GM19025 (cell line): ENCODE measurements at regions not wholly inside any gene's neighbourhood (a gene's known extent, or its start where the extent isn't known, plus 50 kb on each side); places are given as distances from the start of the nearest gene placed in this dataset.

Experiments used
- ATAC-seq: cut with Tn5 transposase; IDR thresholded peaks from one replicate; pipeline ENCODE4 v1.9.1; 2021; ENCODE audit warnings: mild to moderate bottlenecking, low read depth, moderate library complexity; ENCODE audit not compliant: unreplicated experiment

DNA sequence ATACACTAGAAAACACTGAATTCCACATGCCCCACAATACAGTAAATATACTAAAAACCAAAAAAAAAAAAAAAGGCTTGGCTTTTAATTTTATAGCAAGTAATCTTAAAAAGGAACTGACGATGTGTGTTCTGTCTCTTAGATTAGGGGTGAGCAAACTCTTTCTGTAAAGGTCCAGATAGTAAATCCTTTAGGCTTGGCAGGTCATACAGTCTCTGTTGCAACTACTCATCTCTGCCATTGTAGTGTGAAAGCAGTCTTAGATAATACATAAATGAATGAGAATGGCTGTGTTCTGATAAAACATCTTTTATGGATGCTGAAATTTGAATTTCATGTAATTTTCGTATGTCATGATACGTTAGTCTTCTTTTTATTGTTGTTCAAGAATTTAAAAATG lies 150.2 kb downstream of the SLC30A10 start:
- no peak for ATAC-seq

DNA sequence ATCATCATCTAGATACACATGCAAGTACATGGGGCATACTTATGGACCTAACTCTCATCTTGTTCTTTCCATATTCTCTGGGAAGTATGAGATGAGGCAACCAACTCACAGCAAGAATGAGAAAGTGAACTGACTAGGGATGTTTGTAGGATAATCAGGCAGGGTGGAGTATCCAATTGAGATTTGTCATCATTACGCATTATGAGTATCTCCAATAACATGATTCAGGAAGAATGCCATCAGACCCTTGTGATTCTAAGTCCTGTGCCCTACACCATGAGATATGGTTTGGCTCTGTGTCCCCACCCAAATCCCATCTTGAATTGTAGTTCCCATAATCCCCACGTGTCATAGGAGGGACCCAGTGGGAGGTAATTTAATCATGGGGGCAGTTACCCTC lies 154.0 kb downstream of the SLC30A10 start:
- no peak for ATAC-seq

DNA sequence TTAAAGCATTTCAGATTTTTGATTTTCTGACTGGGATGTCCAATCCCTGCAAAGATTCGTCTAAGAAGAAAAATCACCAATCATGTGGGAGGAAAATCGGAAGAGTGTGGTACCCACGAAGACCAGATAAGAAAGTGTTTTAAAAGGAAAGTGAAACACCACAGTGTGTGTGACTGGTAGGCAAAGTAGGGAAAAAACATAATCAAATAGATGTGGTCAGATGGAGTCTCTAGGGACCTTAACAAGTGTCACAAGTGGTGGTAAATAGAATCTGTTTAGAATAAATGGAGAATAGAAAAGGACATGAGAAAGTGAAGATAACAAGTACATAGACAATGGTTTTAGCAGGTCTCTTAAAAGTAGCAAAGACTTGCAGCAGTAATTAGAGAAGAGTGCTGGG lies 154.6 kb downstream of the SLC30A10 start:
- peak; percentile 95 for ATAC-seq

DNA sequence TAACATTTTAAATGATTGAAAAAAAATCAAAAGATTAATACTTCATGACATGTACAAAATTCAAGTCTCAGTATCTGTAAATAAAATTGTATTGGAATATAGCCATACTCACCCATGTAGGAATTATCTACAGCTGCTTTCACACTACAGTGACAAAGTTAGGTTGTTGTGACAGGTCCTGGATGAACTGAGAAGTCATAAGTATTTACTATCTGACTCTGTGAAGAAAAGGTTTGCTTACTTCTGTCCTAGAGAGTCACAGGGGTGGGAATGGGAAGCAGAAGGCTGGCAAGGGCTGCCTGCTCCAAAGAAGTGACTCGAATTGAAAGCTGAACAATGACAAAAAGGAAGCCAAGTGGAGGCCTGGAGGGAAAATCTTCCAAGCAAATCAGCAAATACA lies 155.2 kb downstream of the SLC30A10 start:
- ATAC-seq = no peak

DNA sequence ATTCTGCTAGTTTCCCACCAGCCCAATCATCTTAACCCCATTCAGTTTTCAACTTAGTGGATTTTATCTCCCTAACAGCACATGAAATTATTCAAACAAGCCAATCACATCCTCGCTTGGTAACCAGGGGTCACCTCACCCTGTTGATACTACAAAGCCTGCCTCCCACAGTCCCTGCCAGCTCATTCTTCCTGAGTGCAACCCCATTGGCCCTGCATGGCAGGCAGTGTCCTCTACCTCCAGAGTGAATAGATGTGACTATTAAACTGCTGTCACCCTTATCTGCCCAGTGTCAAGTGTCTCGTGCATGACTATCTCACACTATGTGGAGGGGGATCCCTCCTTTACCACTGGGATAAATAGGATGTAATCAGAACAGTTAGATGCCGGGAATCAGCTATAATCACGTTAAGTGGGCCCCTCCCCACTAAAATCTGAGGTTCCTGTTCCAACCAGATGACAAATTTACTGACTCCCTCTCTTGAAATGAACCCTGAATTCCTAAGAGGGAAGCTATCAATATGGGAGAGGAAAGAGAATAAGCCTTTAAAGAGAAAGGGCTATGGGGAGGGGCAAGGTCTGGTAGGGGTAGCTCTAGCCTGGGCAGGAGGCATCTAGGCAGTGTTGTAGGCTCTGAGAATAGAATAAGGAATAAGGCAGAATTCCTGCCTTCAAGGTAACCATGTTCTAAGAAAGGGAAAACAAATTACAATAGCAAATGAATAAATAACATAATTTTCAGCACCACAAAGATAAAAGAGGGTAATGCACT lies 155.9 kb downstream of the SLC30A10 start:
- no peak for ATAC-seq

DNA sequence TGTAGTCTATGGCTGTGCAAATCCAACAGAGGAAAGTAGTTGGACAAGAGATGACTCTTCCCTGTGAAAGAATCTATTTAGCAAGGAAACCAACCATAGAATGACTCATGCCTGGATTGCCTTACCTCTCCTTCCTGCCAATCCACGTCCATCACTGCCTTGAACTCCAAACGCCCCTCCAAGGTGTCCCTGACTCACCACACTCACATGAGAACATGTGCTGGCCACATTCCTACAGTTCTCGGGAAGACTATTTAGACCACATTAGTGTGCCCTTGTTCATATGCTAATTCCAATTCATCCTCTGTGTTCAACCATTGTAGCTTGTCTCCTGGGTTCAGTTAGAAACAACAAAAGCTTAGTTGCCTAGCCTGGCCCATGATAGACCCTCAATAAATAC lies 157.3 kb downstream of the SLC30A10 start:
- ATAC-seq = no peak

DNA sequence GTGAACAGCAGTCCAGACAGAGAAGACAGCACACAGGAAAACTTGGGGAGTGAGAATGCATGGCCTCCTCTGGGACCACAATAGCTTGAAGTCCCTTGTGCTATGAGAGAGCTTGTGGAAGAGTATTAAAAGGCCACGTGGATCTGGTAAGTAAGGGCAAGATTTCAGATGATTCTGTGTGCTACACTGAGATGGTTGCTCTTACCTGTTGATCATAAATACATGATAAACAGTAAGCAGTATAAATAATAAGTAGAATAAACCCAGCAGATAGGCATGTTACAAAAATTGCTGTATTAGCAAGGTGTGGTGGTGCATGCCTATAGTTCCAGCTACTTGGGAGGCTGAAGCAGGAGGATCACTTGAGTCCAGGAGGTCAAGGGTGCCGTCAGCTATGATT lies 150.4 kb upstream of the ZC3H11B start:
- ATAC-seq = no peak

DNA sequence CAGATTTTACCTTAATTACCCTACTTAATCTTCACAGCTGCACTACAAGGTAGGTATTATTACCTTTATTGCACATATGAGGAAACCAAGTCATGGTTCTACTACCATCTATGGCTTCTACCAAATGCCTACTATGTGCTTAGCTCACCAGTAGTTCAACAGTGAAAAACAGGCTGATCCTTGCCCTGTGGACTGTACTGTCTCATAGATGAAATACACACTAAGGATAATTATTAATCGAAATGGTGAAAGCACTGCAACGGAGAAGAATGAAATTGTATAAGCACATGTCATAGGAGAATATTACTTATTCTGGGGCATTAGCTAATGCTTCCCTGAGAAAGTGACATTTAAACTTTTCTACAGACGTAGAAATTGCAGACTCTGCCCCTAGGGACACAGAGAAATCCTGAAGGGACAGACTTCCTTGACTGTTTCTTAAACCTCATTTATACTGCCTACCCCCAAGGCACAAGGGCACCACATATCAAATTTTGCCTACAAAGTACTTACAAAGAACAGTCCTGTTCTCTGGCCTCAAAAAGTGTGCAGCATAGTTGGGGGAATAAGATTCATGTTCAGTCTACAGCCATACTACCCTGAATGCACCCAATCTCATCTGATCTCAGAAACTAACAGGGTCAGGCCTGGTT lies 148.4 kb upstream of the ZC3H11B start:
- ATAC-seq = no peak

DNA sequence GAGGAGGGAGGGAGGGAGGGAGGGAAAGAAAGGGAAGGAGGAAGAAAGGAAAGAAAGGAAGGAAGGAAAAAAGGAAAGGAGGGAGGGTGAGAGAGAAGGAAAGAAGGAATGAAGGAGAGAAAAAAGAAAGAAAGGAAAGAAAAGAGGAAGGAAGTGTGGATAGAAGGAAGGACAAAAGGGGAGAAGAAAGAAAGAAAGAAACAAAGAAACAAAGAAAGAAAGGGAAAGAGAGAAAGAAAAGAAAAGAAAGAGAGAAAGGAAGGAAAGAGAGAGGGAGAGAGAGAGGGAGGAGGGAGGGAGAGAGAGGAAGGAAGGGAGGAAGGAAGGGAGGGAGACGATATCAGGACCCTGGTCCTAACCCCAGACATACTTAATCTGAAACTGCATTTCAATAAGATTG lies 146.2 kb upstream of the ZC3H11B start:
- no peak for ATAC-seq

DNA sequence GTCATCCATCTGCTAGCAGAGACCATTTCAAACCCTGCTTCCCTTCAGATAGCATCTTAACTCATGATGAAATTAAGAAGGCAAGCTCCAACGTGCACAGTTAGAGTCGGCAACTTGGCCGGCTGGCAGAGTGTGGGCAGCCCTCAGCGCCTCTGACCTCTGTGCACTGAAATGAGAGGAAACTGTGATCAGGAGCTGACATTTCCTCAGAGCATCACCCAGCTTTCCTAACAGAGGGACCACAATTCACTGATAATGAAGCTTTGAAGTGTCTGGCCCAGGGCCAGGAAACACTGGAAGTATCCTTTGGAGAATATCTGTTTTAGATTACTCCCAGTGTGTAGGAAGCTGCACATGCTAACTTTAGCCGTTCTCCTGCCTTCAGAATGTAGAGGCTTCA lies 145.0 kb upstream of the ZC3H11B start:
- ATAC-seq = no peak

DNA sequence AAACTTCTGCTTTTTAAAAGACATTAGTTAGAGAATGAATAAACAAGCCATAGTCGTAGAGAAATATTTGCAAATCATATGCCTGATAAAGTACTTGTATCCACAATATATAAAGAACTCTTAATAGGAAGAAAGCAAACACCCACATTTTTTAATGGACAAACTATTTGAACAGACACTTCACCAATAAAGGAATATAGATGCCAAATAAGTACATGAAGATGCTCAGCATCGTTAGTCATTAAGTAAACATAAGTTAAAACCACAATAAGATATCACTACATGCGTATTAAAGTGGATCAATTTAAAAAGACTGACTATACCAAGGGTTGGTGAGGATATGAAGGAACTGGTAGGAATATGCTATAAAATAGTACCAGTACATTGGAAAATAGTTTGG lies 142.3 kb upstream of the ZC3H11B start:
- no peak for ATAC-seq

DNA sequence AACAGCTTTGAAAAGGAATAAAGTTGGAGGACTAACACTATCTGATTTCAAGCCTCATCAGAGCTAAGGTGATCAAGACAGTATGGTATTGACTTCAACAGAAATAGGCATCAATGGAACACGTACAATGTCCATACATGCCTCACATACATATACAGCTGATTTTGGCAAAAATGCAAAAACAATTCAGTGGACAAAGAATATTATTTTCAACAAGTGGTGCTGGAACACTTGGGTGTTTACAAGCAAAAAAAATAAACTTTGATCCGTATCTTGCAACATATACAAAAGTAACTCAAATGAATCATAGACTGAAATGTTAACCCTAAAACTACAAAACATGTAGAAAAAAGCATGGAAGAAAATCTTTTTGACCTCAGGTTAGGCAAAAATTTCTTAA lies 141.9 kb upstream of the ZC3H11B start:
- ATAC-seq = no peak

DNA sequence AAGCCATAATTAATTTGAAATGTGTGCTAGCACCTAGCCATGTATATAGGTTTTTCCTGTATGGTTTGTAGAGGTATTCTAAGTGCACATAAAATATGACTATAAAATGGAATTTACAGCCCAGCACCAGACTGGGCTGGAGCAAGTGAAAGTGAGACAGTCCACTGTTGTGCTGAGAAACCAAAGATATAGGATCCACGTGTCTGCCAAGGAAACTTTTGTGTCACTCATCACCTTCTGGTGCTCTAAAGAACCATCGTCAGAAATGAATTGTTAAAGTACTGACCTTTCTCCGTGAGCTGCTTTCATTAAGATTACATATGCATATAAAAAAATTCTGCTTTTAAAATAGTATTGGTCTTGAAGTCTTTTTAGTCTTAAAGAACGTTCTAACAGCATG lies 141.0 kb upstream of the ZC3H11B start:
- ATAC-seq = no peak

DNA sequence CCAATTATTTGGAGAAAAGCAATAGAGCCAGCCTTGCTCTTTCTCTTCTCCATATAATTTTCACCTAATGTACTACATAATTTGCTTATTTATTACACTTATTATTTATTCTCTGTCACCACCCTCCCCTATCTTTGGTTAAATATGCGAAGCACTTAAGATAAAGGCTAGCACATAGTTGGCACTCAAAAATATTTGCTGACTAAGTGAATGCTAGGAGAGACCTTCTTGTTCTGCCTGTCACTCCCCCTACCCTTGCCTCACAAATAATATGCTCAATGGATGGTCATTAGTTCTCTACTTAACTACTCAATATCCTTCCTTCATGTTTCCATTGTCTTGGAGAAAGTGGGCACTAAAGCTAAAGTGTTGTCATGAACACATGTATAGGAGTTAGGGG lies 139.7 kb upstream of the ZC3H11B start:
- no peak for ATAC-seq

DNA sequence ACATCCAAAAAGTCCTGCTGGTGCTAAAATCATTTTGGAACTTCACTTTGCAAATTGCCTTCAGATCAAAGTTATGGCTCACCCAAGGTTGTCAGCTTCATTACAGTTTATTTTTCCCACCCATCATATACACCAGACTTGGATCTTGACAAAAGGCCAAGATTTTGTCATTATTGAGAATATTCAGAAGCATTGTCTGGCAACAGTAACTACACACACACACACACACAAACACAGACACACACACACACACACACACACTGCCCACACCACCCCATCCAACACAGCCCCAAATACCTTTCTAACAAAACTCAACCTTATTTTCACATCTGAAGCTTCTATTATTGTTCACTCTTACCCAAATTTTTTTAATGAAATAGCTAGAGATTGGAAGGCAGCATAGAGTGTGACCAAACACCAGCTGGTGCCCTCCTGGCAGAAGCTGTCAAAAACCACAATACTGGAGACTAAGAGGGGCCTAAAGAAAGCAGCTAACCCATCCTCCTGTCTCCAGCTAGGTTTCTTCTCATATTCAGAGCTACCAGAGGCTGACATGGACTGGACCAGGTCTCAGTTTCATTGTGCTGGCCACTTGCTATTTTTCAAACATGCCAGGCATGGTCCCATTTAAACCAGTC lies 139.1 kb upstream of the ZC3H11B start:
- ATAC-seq = no peak

DNA sequence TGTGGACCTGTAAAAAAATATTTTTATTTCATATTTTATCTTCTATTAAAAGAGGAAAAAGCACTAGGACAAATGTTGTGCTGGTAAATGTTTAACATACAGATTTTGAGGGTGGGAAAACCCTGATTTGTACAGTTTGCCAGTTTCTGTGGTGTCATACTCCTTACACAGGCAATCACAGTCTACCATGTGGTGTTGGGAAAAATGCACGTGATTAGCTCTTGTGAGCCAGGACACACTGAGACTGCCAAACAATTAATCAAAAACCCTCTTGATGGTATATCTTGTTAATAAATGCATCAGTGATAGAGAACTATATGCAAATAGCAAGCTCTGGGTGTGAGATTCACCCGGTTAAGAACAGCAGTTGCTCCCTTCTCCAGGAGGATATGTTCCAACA lies 136.5 kb upstream of the ZC3H11B start:
- no peak for ATAC-seq

DNA sequence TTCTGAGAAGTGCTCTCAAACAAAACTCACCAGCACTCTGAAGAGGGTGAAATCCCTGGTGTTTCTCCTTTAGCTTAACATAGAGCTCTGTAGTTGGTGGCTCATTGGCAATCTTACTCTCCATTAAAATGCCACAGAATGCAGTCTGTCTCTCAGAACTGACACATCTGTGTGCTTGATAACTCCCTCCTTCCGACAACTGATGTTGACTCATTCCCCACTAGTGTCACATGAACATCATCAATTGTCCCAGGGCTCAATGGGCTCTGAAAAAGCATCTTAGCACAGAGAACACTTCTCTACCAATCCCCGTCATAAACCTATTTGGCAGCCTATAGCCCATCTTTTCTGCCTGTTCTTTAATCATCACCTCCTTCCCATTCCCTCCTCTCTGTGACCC lies 133.2 kb upstream of the ZC3H11B start:
- ATAC-seq = no peak

DNA sequence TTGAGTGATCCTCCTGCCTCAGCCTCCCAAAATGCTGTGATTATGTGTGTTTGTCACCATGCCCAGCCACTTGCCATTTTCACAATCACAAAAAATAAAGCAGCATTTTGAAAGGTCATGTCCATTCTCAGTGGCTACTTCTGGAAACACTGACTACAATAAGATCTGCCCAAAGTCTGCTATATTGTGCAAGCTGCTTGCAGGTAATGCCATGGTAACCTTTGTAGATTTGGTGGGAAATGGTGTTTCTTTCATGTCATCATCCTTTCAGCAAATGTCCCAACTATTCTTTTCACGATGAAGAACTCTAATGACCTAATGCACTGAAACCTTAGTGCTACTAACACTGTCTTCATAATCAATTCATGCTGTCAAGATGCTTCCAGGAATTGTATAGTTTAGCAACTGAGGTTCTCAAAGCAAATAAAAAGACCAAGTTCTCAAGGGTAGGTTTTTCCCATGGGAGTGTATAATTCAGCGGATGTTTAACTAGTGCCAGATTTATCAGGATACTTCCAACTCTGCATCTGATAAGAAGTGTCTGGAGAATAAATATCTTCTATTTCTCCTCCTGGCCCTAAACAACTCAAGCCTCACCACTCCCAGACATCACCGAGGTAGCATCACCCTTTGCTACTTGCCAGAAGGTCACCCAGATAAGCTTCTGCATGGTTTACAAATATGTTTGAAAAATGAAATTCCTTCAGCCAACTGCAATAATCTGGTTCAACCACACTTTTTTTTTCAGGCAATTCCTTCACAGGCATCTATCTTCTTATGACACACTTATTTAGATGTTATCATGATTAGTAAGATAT lies 132.0 kb upstream of the ZC3H11B start:
- no peak for ATAC-seq

DNA sequence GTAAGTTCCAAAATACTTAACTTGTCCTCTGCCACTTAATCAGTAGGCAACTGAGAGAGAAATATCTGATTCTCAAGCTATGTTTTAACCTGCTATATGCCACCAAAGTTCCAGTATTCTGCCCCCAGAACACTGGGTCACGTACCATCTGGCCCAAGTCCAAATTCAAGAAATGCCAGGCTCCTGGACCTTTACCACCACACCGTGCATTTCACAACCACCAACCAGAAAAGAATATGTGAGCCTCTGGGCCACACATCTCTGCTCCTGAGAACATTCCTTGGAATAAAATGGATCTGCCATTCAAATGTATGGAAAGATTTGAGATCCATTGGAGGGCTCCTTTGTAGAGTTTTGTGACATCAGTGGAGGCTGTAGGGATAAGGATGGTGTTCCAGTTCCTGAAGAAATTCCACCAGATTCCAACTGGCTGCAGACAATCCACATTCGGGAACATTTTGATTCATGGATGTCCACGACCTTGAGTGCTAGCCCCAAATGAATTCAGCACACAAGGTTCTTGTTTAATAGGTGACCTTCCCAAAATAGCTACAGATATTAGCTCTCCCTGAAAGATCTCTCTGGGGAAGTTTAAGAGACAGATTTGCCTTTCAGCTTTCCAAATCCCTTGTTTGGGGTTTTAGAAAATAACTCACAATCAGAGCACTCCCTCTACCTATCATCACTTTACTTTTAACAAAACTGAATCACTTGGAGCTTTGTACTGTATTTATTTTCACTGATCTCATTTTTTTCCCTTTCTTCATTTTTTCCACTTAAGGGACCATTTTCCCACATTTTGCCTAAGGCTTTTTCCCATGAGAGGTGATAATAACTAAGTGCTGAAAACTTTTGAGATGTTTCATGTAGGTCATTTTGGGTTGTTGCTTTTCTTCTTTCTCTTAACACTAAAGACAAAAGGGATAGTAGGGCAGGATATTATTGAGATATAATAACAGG lies 128.4 kb upstream of the ZC3H11B start:
- ATAC-seq = no peak
